ENCODE measurements at regions not wholly inside any gene's neighbourhood (a gene's known extent, or its start where the extent isn't known, plus 50 kb on each side); places are given as distances from the start of the nearest gene placed in this dataset.
A peak's percentile ranks its signal among the peaks of the same experiment; 100 is the strongest.

DNA sequence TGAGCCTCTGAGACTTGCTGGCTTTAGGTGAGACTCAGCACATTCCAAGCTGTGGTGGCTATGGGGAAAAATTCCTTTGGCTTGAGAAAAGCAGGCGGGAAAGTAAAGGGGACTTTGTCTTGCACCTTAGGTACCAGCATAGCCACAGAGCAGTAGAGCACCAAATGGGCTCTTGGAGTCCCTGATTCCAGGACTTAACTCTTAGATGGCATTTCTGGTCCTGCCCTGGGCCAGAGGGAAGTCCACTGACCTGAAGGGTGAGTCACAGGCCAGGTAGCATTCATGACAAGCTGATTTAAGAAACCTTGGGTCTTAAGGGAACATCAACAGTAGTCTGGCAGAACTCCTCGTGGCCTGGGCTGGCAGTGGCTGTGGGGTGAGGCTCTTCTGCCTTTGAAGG lies 344.7 kb downstream of the DUSP10 start:
- intact Hi-C loops (cut with DNase I), result no loop called here
- DNase-seq (ENCODE audit: missing footprints), result no peak
- ATAC-seq, result no peak

DNA sequence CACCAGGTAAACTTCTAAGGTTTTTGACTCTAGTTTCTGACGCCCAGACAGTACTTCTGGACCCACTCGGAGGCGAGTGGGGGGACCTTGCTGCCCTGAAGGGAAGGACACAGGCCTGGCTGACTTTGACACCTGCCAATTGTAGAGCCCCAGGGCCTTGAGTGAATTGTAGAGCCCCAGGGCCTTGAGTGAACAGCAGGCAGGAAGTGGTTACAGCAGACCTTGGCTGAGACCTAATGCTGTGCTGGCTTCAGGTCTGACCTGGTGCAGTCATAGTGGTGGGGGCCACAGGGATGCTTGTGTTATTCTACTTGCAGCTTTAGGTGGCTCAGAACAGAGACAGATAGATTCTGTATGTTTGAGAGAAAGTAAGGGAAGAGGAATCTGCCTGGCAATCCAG lies 344.3 kb downstream of the DUSP10 start:
- intact Hi-C loops (cut with DNase I), result no loop called here
- no peak for DNase-seq (ENCODE audit: missing footprints)
- no peak for ATAC-seq

DNA sequence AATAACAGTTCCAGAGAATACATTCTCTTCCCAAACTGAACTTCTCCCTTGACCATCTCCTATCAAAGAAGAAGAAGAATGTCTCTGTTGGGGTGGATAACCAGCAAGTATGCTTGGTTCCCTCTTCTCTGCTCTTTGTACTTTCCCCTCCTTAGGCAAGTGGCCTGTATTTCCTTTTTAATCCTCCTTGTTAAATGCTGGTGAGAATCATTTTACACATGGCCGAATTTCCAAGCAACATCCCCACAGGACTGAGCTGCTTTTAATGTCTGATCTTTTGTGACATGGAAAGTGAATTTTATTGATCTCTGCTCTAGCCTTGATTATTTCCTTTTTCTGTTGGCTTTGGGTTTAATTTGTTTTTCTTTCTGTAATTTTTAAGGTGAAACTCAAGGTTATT lies 336.7 kb downstream of the DUSP10 start:
- no peak for DNase-seq (ENCODE audit: missing footprints)
- ATAC-seq, result no peak
- intact Hi-C loops (cut with DNase I), result no loop called here

DNA sequence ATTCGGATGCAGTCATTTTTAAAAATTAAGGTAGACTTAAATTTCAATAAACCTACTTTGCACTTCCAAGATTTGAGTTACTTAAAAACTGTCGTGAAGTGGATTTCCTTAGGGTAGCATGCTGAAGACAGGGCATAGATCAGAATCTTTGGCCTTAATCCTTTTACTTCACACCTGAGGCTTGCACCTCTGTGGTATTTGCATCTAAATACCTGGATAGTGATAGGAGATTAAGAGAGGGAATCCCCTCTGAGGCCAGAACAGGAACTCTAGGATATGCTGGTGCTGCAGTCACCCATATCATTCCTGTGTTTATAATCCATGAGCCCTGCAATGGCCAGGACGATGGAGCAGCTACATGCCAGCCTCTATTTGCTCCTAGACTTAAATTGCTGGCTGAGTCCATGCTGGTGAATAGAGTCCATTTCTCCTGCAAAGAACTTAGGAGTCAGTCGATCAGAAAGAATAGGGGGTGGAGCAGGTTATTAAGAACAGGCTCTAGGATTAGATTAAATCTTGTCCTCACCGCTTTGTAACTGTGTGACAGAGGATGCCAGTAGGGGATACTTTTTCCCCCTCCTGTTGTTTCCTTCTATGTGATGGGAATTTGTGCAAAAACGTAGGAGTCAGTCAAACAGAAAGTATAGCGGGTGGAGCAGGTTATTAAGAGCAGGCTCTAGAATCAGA lies 333.6 kb downstream of the DUSP10 start:
- ATAC-seq, result no peak
- intact Hi-C loops (cut with DNase I), result no loop called here
- DNase-seq (ENCODE audit: missing footprints), result no peak

DNA sequence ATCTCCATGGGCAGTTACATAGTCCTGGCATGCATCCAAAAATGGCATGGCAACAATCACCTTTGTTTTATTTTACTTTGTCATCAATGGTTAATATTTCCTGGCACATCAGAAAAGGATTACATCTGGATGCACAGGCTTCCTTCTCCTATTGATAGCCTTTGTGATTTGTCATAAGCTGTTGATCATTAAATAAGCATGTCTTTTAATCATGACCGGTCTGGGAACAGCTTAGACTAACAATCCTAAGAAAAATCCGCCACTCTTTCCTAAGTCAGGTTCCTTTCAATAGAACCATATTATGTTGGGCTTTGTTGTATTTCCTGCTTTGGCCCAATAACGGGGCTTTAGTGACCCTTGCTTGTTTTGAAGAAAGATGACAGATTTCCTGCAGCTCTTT lies 330.6 kb downstream of the DUSP10 start:
- intact Hi-C loops (cut with DNase I), result no loop called here
- DNase-seq (ENCODE audit: missing footprints) (no peak), ATAC-seq (no peak)

DNA sequence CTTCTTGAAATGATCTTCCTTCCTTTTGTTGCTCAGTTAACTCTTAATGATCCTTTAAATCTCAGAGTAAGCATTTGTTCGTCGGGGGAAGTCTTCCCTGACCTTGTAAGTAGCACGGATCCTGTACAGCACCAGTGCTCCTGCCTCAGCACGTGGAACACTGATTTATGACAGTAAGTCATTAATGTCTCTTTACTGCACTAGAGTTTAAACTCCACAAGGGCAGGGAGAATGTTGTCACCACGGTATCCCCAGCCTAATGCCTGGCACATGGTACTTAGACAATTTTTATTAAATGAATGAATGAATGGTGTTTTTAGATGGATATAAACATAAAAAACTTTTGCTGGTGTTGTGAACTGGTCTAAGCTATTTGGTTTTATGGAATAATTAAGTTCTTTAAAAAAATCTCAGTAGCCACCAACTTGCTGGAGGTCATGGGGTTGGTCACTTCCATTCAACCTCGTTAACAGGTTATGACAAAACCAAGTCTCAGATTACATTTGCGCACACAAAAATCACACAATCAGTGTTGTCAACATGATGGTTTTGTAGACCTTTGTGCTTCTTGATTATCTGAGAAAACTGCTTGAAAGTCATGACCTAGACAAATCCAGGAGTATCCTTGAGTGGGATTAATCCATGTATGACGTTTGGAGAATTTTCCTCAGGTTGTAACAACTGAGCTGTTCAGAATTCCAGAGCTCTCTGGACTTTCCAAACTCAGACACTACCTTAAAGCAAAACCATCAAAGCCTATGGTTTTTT lies 326.9 kb downstream of the DUSP10 start:
- intact Hi-C loops (cut with DNase I), result no loop called here
- ATAC-seq (no peak), DNase-seq (ENCODE audit: missing footprints) (no peak)

DNA sequence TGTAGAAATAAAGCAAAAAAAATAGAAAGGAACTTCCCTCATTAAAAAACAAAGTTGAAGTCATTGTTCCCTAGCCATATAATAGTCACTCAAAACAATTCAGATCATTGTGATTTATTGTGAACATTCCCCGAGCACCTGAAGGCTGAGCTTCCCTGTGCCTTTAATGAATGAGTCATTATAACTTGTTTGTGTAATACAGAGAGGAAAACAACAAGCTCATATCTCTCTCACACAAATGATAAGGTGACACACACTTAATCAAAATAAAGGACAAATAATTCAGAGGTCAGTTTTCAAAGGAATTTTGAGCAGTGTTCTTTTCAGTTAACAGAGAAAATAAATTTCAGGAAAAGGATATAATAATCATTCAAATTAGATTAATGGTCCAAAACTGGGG lies 326.2 kb downstream of the DUSP10 start:
- intact Hi-C loops (cut with DNase I), result no loop called here

DNA sequence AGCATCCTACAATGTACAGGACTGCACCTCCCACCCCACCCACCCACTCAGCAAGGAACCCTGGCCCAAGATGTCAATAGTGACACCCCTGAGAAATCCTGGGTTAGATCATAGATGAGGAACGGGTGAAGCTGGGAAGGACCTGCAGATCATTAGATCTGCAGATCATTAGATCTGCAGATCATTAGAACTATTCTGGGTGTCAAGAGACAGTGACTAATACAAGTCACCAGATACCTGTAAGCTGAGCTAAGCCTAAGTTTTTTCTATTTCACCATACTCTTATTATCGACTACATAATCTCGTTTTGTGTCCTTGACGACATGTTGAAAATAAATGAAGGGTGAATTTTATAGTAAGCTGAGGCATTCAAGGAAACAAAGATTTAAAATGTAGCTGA lies 325.7 kb downstream of the DUSP10 start:
- no peak for DNase-seq (ENCODE audit: missing footprints)
- no peak for ATAC-seq
- intact Hi-C loops (cut with DNase I), result no loop called here

More for the DNA sequence above, 326.2 kb downstream of the DUSP10 start:
- DNase-seq (ENCODE audit: missing footprints) (no peak), ATAC-seq (no peak)

DNA sequence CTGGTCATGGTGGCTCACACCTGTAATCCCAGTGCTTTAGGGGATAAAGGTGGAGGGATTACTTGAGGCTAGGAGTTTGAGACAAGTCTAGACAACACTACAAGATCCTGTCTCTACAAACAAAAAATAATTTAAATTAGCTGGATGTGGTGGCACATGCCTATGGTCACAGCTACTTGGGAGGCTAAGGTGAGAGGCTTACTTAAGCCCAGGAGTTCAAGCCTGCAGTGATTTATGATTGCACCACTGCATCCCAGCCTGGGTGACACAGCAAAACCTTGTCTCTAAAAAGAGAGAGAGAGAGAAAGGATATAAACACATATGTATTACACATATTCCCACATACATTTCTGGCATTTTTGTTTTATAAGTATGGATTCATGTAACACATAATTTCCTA lies 325.2 kb downstream of the DUSP10 start:
- DNase-seq (ENCODE audit: missing footprints), result no peak
- no peak for ATAC-seq
- intact Hi-C loops (cut with DNase I), result no loop called here

DNA sequence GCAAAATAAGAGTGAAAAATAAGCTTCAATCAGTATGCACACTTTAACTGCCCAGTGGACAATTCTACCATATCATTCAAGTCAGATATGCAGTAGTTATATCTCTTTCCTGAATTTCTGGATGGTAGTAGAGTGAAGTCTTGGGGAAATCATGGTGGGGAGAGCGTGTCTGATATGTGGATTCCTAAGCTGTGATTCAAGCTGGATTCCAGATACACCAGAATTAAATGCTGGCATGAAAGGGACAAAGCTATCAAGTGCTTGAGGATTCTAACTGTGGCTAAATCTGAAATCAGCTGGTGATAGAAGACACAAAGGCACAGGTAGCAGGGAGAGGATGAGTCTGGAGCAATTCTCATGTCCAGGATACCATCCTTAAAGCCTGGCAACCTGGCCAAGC lies 323.5 kb downstream of the DUSP10 start:
- intact Hi-C loops (cut with DNase I), result no loop called here
- DNase-seq (ENCODE audit: missing footprints) (no peak), ATAC-seq (no peak)

DNA sequence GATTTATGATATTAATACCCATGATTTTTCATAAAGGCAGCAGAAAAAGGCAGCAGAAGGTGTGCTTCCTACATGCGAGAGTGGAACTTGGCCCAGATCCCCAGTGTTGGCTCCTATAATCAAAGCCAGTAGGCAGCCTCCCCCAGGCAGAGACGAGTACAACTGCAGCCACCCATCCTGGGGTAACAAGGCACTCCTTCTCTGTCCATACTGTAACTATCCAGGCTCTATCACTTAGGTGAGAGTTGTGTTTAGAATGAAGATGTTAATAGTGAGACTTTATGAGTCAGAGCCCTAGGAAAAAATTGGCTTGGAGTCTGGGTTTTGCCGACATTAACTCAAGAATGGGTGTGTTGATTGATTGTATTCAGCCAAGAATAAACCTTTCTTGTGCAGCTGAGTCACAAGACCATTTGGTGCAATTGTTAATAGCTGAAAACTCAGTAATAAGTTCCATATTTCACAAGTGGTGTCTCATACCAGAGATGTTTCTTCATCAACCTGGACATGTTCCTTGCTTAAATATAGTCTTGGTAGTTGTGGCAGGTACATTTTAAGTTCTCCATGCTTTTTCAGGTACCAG lies 322.3 kb downstream of the DUSP10 start:
- intact Hi-C loops (cut with DNase I), result no loop called here
- DNase-seq (ENCODE audit: missing footprints), result no peak
- no peak for ATAC-seq

DNA sequence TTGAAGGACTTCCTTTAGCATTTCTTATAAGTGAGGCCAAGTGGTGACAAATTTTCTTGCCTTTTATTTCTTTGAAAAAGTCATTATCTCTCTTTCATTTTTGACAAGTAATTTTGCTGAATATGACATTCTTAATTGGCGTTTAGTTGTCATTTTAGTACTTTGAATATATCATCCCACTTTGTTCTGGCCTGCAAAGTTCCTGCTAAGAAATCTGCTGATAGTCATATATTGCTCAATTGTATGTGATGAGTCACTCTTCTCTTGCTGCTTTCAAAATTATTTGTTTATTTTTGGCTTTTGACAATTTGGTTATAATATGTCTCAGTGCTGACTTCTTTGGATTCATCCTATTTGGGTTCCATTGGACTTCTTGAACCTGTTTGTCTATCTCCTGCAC lies 312.6 kb downstream of the DUSP10 start:
- intact Hi-C loops (cut with DNase I), result no loop called here
- ATAC-seq (no peak), DNase-seq (ENCODE audit: missing footprints) (no peak)

DNA sequence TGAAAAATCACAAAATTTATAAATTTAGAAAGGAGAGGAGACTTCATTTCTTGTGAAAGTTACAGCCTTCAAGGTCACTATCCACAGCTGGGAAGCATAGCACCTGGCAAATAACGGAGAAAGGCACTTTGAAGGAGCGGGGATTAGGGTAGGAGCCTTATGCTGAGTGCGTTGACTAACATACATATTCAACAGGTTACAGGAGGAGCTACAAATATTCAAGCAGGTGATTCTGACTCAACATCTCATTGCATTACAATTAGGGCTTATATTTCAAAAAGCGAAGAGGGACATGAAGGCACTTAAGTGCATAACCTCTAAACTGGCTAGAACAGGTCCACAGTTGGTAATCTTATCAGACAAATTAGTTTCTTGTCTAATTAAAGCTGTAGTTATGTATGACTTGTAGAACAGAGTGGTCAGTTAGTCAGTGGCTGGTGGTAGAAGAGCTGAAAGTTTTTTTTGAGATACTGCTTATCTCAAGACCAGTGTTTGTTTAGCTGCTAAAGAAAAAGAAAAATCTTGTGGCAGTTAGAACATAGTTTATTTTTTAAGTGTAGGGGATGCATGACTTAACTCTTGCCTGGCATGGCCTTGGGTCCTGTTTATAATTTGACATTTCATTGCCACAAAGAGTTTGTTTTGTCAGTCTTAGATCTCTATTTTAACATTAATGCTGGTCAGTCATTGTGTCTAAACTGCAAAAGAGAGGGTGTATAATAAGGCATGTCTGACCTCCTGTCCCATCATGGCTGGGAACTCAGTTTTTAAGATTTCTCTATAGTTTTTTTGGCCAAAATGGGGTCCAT lies 311.5 kb downstream of the DUSP10 start:
- ATAC-seq (no peak), DNase-seq (ENCODE audit: missing footprints) (no peak)
- intact Hi-C loops (cut with DNase I), result loop anchor here (10.0 kb wide), 2 partner anchors 226 to 526 kb away; no protein-coding TSS in a partner anchor

DNA sequence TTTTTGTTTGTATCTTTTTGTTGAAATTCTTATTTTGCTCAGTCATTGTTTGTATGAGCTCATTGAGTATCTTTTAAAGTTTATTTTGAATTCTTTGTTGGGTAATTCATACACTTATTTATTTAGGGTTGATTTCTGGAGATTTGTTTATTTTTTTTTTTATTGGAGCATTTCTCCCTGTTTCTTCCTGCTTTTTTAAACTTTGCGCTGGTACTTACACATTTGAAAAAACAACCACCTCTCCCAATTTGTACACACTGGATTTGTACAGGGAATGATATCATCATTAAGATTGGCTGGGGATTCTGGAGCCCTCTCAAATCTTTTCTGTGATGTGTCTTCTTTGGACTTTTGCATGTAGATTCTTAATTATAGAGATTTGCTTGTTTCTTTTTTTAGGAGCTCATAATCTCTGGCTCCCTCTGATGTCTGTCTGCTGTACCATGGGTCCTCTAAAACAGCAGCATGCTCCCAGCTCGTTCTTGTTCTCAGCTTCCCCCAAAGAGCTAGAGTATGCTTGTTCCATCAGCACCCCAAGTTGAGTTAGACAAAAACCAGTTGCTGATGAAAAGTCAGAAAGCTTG lies 310.7 kb downstream of the DUSP10 start:
- no peak for ATAC-seq
- no peak for DNase-seq (ENCODE audit: missing footprints)
- intact Hi-C loops (cut with DNase I), result loop anchor here (10.0 kb wide), 2 partner anchors 226 to 526 kb away; no protein-coding TSS in a partner anchor

DNA sequence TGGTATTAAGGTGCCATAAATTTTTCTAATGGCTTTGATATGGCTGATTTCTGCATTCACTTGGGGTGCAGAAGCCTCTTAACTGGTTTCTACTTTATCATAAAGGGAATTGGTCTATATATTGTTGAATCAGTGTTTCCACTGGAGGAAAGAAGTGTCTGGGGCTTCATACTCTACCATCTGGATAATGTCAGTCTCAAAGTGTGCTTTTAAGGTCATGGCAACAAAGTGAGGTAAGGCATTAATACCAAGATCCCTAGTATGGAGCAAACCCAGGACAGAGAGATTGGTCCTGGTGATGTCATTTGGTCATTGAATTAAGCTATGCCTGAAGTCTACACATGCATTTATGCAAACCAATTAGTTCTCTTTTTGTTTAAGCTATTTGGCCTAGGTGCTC lies 309.9 kb downstream of the DUSP10 start:
- intact Hi-C loops (cut with DNase I), result loop anchor here (10.0 kb wide), 2 partner anchors 227 to 527 kb away; no protein-coding TSS in a partner anchor
- ATAC-seq, result no peak
- DNase-seq (ENCODE audit: missing footprints), result no peak

DNA sequence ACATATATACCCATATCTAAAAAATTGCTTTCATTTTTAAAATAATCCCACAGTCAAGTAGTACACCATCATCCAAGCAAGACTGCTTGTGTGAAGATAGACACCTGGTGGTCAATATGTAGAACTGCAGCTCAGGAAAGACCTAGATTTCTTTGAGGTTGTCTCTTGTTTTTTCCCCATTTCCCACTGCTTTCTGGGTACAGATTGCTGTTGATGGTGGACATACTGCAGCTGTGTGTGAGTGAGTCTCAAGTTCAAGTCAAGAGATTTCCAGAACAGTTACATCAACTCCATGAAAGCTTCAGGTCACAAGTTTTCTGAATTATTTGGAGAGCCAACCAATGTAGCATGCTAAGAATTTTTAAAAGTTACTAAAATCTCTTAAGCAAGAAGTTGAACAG lies 306.4 kb downstream of the DUSP10 start:
- ATAC-seq (peak; percentile 72), DNase-seq (ENCODE audit: missing footprints) (no peak)
- intact Hi-C loops (cut with DNase I), result loop anchor here (2.0 to 10.0 kb wide), 5 partner anchors 168 to 623 kb away; no protein-coding TSS in a partner anchor

DNA sequence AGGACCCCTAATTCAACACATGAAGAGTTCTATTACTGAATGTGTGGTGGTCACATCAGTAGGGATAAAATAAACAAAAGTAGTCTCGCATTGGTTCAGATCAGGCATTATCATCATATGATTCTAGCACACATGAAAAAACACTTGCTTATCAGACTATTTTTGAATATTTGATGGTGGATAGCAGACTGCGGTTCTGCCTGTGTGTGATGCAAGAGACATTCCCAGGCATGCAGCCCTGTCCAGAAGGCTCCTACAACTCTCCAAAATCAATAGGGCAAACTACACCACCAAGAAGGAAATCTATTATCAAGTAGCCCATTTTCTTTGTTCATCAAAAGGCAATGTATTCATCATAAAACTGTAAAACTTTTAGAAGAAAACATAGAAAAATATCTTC lies 304.7 kb downstream of the DUSP10 start:
- intact Hi-C loops (cut with DNase I), result loop anchor here (5.0 to 10.0 kb wide), 4 partner anchors 170 to 625 kb away; no protein-coding TSS in a partner anchor
- DNase-seq (ENCODE audit: missing footprints) (no peak), ATAC-seq (no peak)

DNA sequence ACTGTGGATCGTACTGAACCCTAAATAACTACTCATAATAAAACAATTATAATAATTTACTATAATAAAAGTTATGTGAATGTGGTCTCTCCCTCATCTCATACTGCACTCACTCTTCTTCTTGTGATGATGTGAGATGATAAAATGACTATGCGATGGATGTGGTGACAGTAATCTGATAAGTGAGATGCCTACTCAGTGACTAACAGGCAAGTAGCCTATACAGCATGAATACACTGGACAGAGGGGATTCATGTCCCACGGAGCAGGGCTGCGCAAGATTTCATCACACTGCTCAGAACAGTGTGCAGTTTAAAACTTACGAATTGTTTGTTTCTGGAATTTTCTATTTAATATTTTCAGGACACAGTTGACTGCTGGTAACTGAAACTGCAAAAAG lies 304.0 kb downstream of the DUSP10 start:
- ATAC-seq (no peak), DNase-seq (ENCODE audit: missing footprints) (no peak)
- intact Hi-C loops (cut with DNase I), result loop anchor here (5.0 to 10.0 kb wide), 4 partner anchors 171 to 626 kb away; no protein-coding TSS in a partner anchor
